Fibroblast of the aortic adventitia (primary cell): ENCODE measurements at regions not wholly inside any gene's neighbourhood (a gene's known extent, or its start where the extent isn't known, plus 50 kb on each side); places are given as distances from the start of the nearest gene placed in this dataset.

Experiments used
- DNase-seq: peaks from one replicate; pipeline ENCODE4 v3.0.0-alpha.2; 2010; ENCODE audit warnings: low read depth
- H3K4me3 ChIP-seq: 2 replicates; pipeline ENCODE4 v1.5.1; 2011; ENCODE audit warnings: low read depth, mild to moderate bottlenecking, control low read depth, low read length, moderate library complexity
- CTCF ChIP-seq: IDR thresholded peaks from 2 replicates; pipeline ENCODE4 v1.5.1; 2011; ENCODE audit warnings: mild to moderate bottlenecking, low read length, control low read depth, inconsistent platforms; ENCODE audit not compliant: insufficient read depth

- no peak for TF ChIP-seq CTCF
- no peak for DNase-seq
- no peak overlapping the region for H3K4me3 ChIP-seq
Observed at GRCh38 chr3:71997066-71997653, 212.2 kb upstream of the PROK2 start.

GRCh38 chr3:71994906-71995305 is 210.0 kb upstream of the PROK2 start:
- DNase-seq: peak; percentile 31
- TF ChIP-seq CTCF: no peak
- no peak overlapping the region for H3K4me3 ChIP-seq

- TF ChIP-seq CTCF: no peak
Observed at GRCh38 chr3:71994203-71994602, 209.3 kb upstream of the PROK2 start.

GRCh38 chr3:71991681-71992080 is 206.7 kb upstream of the PROK2 start:
- no peak for TF ChIP-seq CTCF
- no peak overlapping the region for H3K4me3 ChIP-seq
- DNase-seq: no peak

More at GRCh38 chr3:71994203-71994602, 209.3 kb upstream of the PROK2 start:
- no peak overlapping the region for H3K4me3 ChIP-seq
- DNase-seq: no peak

- no peak overlapping the region for H3K4me3 ChIP-seq
- TF ChIP-seq CTCF: no peak
- no peak for DNase-seq
Observed at GRCh38 chr3:71991046-71991445, 206.1 kb upstream of the PROK2 start.

GRCh38 chr3:71990545-71990944 is 205.6 kb upstream of the PROK2 start:
- TF ChIP-seq CTCF: no peak
- no peak for DNase-seq
- no peak overlapping the region for H3K4me3 ChIP-seq

GRCh38 chr3:71989165-71989564 is 204.2 kb upstream of the PROK2 start:
- no peak overlapping the region for H3K4me3 ChIP-seq
- no peak for TF ChIP-seq CTCF
- DNase-seq: peak; percentile 42
